Smooth muscle cell (in vitro differentiated cells): ENCODE measurements at regions not wholly inside any gene's neighbourhood (a gene's known extent, or its start where the extent isn't known, plus 50 kb on each side); places are given as distances from the start of the nearest gene placed in this dataset.

ENCODE experiments used
- DNase-seq: peaks from one replicate; lab custom pipeline; 2025; ENCODE audit not compliant: unreplicated experiment; lab: John Stamatoyannopoulos, UW
- H2AFZ ChIP-seq: fragments of 200-600 bp; sonication (generic); 2 replicates; pipeline ENCODE4 v1.6.0; 2016; ENCODE audit warnings: antibody characterized with exemption, low read depth, mild to moderate bottlenecking
- H3F3A ChIP-seq: fragments of 200-600 bp; sonication (generic); 2 replicates; pipeline ENCODE4 v1.6.0; 2017; ENCODE audit warnings: antibody characterized with exemption, low read depth
- H3K27ac ChIP-seq: fragments of 200-600 bp; sonication (generic); 2 replicates; pipeline ENCODE4 v1.5.1; 2016; ENCODE audit warnings: low read depth, mild to moderate bottlenecking
- H3K27me3 ChIP-seq: fragments of 200-600 bp; sonication (generic); 2 replicates; pipeline ENCODE4 v1.6.1; 2016; ENCODE audit warnings: low read depth, mild to moderate bottlenecking
- H3K36me3 ChIP-seq: fragments of 200-600 bp; sonication (generic); 2 replicates; pipeline ENCODE4 v1.5.1; 2016; ENCODE audit warnings: low read depth
- H3K4me1 ChIP-seq: fragments of 200-600 bp; sonication (generic); 2 replicates; pipeline ENCODE4 v1.5.1; 2016; ENCODE audit warnings: low read depth
- H3K4me2 ChIP-seq: fragments of 200-600 bp; sonication (generic); 2 replicates; pipeline ENCODE4 v1.6.0; 2016; ENCODE audit warnings: mild to moderate bottlenecking
- H3K4me3 ChIP-seq: fragments of 200-600 bp; sonication (generic); 2 replicates; pipeline ENCODE4 v1.5.1; 2016; ENCODE audit warnings: mild to moderate bottlenecking
- H3K79me2 ChIP-seq: fragments of 200-600 bp; sonication (generic); 2 replicates; pipeline ENCODE4 v1.6.0; 2016; ENCODE audit warnings: low read depth, mild to moderate bottlenecking
- H3K9ac ChIP-seq: fragments of 200-600 bp; sonication (generic); 2 replicates; pipeline ENCODE4 v1.6.0; 2016; ENCODE audit warnings: low read depth
- H3K9me3 ChIP-seq: fragments of 200-600 bp; sonication (generic); replicated peaks from 2 replicates; pipeline ENCODE4 v1.5.1; 2016; ENCODE audit warnings: low read depth
- H4K20me1 ChIP-seq: fragments of 200-600 bp; sonication (generic); 2 replicates; pipeline ENCODE4 v1.6.0; 2016; ENCODE audit warnings: low read depth
- CTCF ChIP-seq: fragments of 200-600 bp; sonication (generic); IDR thresholded peaks from 2 replicates; pipeline ENCODE4 v1.5.1; 2017; ENCODE audit warnings: borderline replicate concordance, mild to moderate bottlenecking, antibody characterized with exemption; ENCODE audit not compliant: insufficient read depth, poor library complexity, severe bottlenecking
- WGBS: methylation state at CpG from one replicate; pipeline ENCODE4 v1.1.7; 2016; ENCODE audit warnings: low lambda C conversion rate; 5-methylcytosine and 5-hydroxymethylcytosine counted together

DNA sequence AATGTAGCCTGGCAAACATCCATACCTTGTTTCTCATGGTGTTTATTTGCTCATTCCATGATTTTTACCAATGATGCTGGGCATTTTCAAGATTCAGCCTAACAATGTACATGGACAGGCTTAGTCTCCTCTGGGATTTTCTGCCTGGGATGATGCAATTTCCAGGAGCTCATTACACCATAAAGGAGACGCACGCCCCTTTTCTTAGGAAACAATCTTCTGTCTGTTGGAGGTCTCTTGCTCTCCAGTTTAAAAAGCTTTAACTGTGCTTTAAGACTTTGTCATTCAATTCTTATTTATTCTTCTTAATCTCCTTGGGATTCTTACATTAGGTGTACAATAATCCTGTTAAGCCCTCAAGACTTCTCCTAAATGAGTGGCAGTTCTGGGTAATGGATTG is 150.3 kb upstream of the NRP1 start:
- no peaks in the 10 kb centered on the region for H3K27me3 ChIP-seq
- TF ChIP-seq CTCF: no peak
- 20% methylated on average over 2 of the region's 2 CpGs for WGBS
- H3F3A ChIP-seq: no peaks in the 10 kb centered on the region
- H3K9me3 ChIP-seq: no peaks in the 10 kb centered on the region
- no peak for DNase-seq
- no peaks in the 10 kb centered on the region for H3K79me2 ChIP-seq
- H3K4me2 ChIP-seq: peak overlapping the region; percentile 53
- H3K36me3 ChIP-seq: no peaks in the 10 kb centered on the region
- no peaks in the 10 kb centered on the region for H4K20me1 ChIP-seq
- peak overlapping the region; percentile 84 for H2AFZ ChIP-seq
- H3K9ac ChIP-seq: no peak overlapping the region
- H3K4me3 ChIP-seq: no peak overlapping the region
- peak overlapping the region; percentile 51 for H3K27ac ChIP-seq
- H3K4me1 ChIP-seq: peaks cover 30% of the 10 kb centered on the region

DNA sequence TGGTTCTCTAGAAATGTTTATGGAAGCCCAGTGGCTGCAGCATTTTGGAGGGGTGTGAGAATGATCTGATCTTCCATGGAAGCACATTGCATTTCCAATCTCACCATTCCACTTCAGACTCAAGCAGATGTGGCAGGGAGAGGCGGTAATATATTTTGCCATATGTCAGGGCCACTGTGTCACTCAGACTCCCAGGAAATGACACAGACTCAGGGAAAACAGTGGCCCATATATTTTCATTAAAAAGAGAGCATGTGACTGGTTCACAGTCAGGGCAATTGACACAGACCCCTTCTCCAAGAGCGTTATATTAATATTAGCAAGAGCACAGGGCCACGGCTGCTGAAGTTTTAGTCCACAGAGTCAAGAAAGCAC is 149.3 kb upstream of the NRP1 start:
- Histone ChIP-seq H3K9ac (no peak overlapping the region), H3K36me3 (no peaks in the 10 kb centered on the region), H3F3A (no peaks in the 10 kb centered on the region), H3K79me2 (no peaks in the 10 kb centered on the region), H3K4me3 (no peak overlapping the region), H4K20me1 (no peaks in the 10 kb centered on the region), H2AFZ (no peak overlapping the region), H3K27me3 (no peaks in the 10 kb centered on the region), H3K4me2 (no peak overlapping the region), H3K27ac (no peak overlapping the region), H3K4me1 (peaks cover 30% of the 10 kb centered on the region), H3K9me3 (no peaks in the 10 kb centered on the region)
- DNase-seq: no peak
- no peak for TF ChIP-seq CTCF
- 90% methylated on average over 3 of the region's 3 CpGs for WGBS

DNA sequence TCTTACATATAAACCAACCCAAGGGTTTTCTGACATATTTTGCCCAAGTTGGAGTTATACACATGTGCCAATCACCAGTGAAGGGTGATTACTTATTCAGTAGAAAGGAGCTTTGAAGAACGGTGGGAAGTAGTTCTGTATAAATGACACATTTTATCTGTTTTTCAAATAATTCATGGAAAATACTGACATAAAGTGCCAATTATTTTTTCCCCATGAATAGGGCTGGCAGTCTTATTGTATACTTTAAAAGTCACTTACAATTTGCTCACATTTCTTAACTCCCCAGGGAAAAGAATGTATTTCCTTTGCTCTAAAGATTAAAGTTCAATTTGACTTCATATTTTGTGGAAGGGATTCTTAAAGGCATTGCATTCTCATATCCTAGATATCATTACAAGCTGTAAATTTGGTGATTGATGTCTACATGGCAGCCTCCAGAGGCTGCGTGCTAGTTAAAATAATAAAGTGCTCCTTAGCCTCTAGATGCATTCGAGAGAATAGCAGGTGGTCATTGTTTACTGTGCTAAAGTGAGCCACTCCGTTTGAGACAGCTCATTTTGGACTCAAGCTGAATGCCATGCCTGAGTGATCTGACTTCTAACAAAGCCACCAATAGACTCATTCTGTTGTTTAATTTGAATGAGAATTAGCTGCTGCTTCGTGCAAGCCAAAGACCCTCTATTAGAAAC is 148.8 kb upstream of the NRP1 start:
- Histone ChIP-seq H3K36me3 (no peaks in the 10 kb centered on the region), H3K27ac (no peak overlapping the region), H3K27me3 (no peaks in the 10 kb centered on the region), H4K20me1 (no peaks in the 10 kb centered on the region), H2AFZ (no peak overlapping the region), H3K4me2 (no peak overlapping the region), H3K4me1 (peaks cover 30% of the 10 kb centered on the region), H3K79me2 (no peaks in the 10 kb centered on the region), H3F3A (no peaks in the 10 kb centered on the region), H3K9ac (no peak overlapping the region), H3K9me3 (no peaks in the 10 kb centered on the region), H3K4me3 (no peak overlapping the region)
- WGBS: 68% methylated on average over 5 of the region's 5 CpGs
- DNase-seq: no peak
- TF ChIP-seq CTCF: no peak

- DNase-seq: no peak
- H4K20me1 ChIP-seq: no peaks in the 10 kb centered on the region
- 88% methylated on average over 5 of the region's 5 CpGs for WGBS
- H3K27ac ChIP-seq: no peak overlapping the region
- H3K4me1 ChIP-seq: peaks cover 30% of the 10 kb centered on the region
- no peak overlapping the region for H3K4me3 ChIP-seq
- no peaks in the 10 kb centered on the region for H3K27me3 ChIP-seq
- no peaks in the 10 kb centered on the region for H3F3A ChIP-seq
- H3K36me3 ChIP-seq: no peaks in the 10 kb centered on the region
- H3K79me2 ChIP-seq: no peaks in the 10 kb centered on the region
- no peak overlapping the region for H3K9ac ChIP-seq
- H3K4me2 ChIP-seq: no peak overlapping the region
- no peak overlapping the region for H2AFZ ChIP-seq
- TF ChIP-seq CTCF: no peak
- H3K9me3 ChIP-seq: no peaks in the 10 kb centered on the region
These were observed 148.0 kb upstream of the NRP1 start for GRCh38 chr10:33482486-33482885.
